ENCODE measurements at regions not wholly inside any gene's neighbourhood (a gene's known extent, or its start where the extent isn't known, plus 50 kb on each side); places are given as distances from the start of the nearest gene placed in this dataset.
A peak's percentile ranks its signal among the peaks of the same experiment; 100 is the strongest.

DNA sequence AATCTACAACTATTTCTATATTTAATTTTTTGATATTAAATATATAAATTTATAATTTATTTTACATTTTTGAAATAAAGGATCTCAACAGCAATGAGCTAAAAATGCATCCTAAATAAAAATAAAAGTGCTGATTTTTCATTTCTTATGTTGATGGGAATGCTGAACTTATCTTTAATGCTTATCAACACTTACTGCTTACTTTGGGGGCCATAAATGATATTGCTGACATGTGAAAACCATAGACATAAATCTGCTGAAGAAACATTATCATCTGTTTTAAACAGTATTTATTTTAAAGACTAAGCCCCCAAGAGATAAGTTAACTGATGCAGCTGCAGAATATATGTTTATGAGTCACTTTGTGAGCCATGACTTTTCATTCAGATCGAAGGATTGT lies 594.1 kb upstream of the PKN2 start:
- Mint-ChIP-seq H3K27ac (ENCODE audit: unreplicated experiment) (no peak overlapping the region), H3K27me3 (ENCODE audit: low read depth, unreplicated experiment) (no peaks in the 10 kb centered on the region), H3K9me3 (ENCODE audit: unreplicated experiment) (peaks cover 9% of the 10 kb centered on the region), H3K36me3 (ENCODE audit: low read depth, unreplicated experiment) (no peaks in the 10 kb centered on the region), H3K4me3 (ENCODE audit: unreplicated experiment) (no peak overlapping the region), H3K4me1 (ENCODE audit: low read depth, unreplicated experiment) (no peaks in the 10 kb centered on the region)
- H3K4me2 ChIP-seq (ENCODE audit: low read length) = no peak overlapping the region
- H3K9me3 ChIP-seq (ENCODE audit: insufficient read depth, low read depth, low read length) = no peaks in the 10 kb centered on the region
- H3K9ac ChIP-seq (ENCODE audit: low read length) = no peak overlapping the region
- H2AFZ ChIP-seq (ENCODE audit: low read depth, low read length) = no peak overlapping the region
- DNase-seq (ENCODE audit: low read depth) (no peak), FAIRE-seq (no peak)
- no peak overlapping the region for H3K4me3 ChIP-seq (ENCODE audit: insufficient read depth, low read depth, low read length)
- no peaks in the 10 kb centered on the region for H3K36me3 ChIP-seq (ENCODE audit: insufficient read depth, low read length)
- no peaks in the 10 kb centered on the region for H4K20me1 ChIP-seq (ENCODE audit: insufficient read depth, low read length)
- no peaks in the 10 kb centered on the region for H3K4me1 ChIP-seq (ENCODE audit: insufficient read depth, low read length)
- TF ChIP-seq EZH2 (IDR thresholded peaks at IDR 0.05; ENCODE audit: insufficient read depth, low read length) = no peak
- TF ChIP-seq CTCF (IDR thresholded peaks at IDR 0.05; ENCODE audit: insufficient read depth, low read depth, low read length) = no peak
- H3K27me3 ChIP-seq (ENCODE audit: insufficient read depth, low read length) = no peaks in the 10 kb centered on the region
- no peaks in the 10 kb centered on the region for H3K79me2 ChIP-seq (ENCODE audit: insufficient read depth, low read length)
- H3K27ac ChIP-seq (ENCODE audit: low read depth, low read length) = no peak overlapping the region

DNA sequence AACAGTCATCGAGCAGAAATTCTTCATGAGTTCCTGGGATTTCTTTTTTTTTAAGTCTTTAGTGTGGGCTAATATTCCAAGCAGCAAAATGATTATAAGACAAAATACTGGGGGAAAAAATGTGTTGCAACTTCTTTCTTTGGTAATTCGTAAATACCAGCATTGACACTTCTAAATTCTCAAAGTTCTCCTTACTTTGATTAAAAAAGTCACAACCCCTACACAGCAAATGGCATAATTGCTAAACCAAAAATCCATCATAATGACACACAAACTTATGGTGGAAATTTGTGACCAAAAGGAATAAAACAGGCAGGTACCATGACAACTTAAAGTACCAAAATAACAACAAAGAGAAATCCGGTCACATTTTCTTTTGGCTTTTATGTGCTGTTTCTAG lies 585.2 kb upstream of the PKN2 start:
- H3K4me1 Mint-ChIP-seq (ENCODE audit: low read depth, unreplicated experiment) = no peaks in the 10 kb centered on the region

More for the DNA sequence above, 585.2 kb upstream of the PKN2 start:
- no peaks in the 10 kb centered on the region for H3K27me3 ChIP-seq (ENCODE audit: insufficient read depth, low read length)
- no peak overlapping the region for H3K4me2 ChIP-seq (ENCODE audit: low read length)
- peak; percentile 6 for DNase-seq (ENCODE audit: low read depth)
- Mint-ChIP-seq H3K27ac (ENCODE audit: unreplicated experiment) (no peak overlapping the region), H3K4me3 (ENCODE audit: unreplicated experiment) (no peak overlapping the region), H3K36me3 (ENCODE audit: low read depth, unreplicated experiment) (no peaks in the 10 kb centered on the region), H3K9me3 (ENCODE audit: unreplicated experiment) (no peaks in the 10 kb centered on the region), H3K27me3 (ENCODE audit: low read depth, unreplicated experiment) (no peaks in the 10 kb centered on the region)
- H3K4me3 ChIP-seq (ENCODE audit: insufficient read depth, low read depth, low read length) = no peak overlapping the region
- no peak overlapping the region for H2AFZ ChIP-seq (ENCODE audit: low read depth, low read length)
- no peak overlapping the region for H3K27ac ChIP-seq (ENCODE audit: low read depth, low read length)
- no peaks in the 10 kb centered on the region for H3K9me3 ChIP-seq (ENCODE audit: insufficient read depth, low read depth, low read length)
- H3K4me1 ChIP-seq (ENCODE audit: insufficient read depth, low read length) = no peaks in the 10 kb centered on the region
- H4K20me1 ChIP-seq (ENCODE audit: insufficient read depth, low read length) = no peaks in the 10 kb centered on the region
- no peaks in the 10 kb centered on the region for H3K36me3 ChIP-seq (ENCODE audit: insufficient read depth, low read length)
- H3K79me2 ChIP-seq (ENCODE audit: insufficient read depth, low read length) = no peaks in the 10 kb centered on the region
- FAIRE-seq = no peak
- TF ChIP-seq EZH2 (IDR thresholded peaks at IDR 0.05; ENCODE audit: insufficient read depth, low read length) (no peak), CTCF (IDR thresholded peaks at IDR 0.05; ENCODE audit: insufficient read depth, low read depth, low read length) (no peak)
- no peak overlapping the region for H3K9ac ChIP-seq (ENCODE audit: low read length)
